HG02571 (cell line): ENCODE measurements at regions not wholly inside any gene's neighbourhood (a gene's known extent, or its start where the extent isn't known, plus 50 kb on each side); places are given as distances from the start of the nearest gene placed in this dataset.
"Not testable (repeated sequence)": the region's sequence is repeated elsewhere in the genome, so short reads cannot be mapped to it uniquely, and the experiment has no call there.

ENCODE experiments used
- ATAC-seq: cut with Tn5 transposase; IDR thresholded peaks from one replicate; pipeline ENCODE4 v1.9.1; 2021; ENCODE audit warnings: mild to moderate bottlenecking, moderate library complexity; ENCODE audit not compliant: unreplicated experiment

- no peak for ATAC-seq
Measured at GRCh38 chr4:66486068-66486467, 815.8 kb upstream of the EPHA5 start.

- no peak for ATAC-seq
Measured at GRCh38 chr4:66482186-66482585, 811.9 kb upstream of the EPHA5 start.

GRCh38 chr4:66475596-66475995 lies 805.3 kb upstream of the EPHA5 start:
- no peak for ATAC-seq

GRCh38 chr4:66465111-66465510 lies 794.8 kb upstream of the EPHA5 start:
- no peak for ATAC-seq

GRCh38 chr4:66462890-66463289 lies 792.6 kb upstream of the EPHA5 start:
- ATAC-seq: not testable (repeated sequence)

GRCh38 chr4:66451741-66452140 lies 781.5 kb upstream of the EPHA5 start:
- no peak for ATAC-seq

GRCh38 chr4:66443008-66443407 lies 772.7 kb upstream of the EPHA5 start:
- no peak for ATAC-seq

GRCh38 chr4:66439508-66439907 lies 769.2 kb upstream of the EPHA5 start:
- ATAC-seq: no peak

GRCh38 chr4:66433706-66434105 lies 763.4 kb upstream of the EPHA5 start:
- no peak for ATAC-seq

- no peak for ATAC-seq
Measured at GRCh38 chr4:66430856-66431255, 760.6 kb upstream of the EPHA5 start.

- no peak for ATAC-seq
Measured at GRCh38 chr4:66429276-66429675, 759.0 kb upstream of the EPHA5 start.

GRCh38 chr4:66416425-66416824 lies 746.1 kb upstream of the EPHA5 start:
- no peak for ATAC-seq

GRCh38 chr4:66404141-66404540 lies 733.9 kb upstream of the EPHA5 start:
- no peak for ATAC-seq

GRCh38 chr4:66376921-66377320 lies 706.6 kb upstream of the EPHA5 start:
- ATAC-seq: no peak

- ATAC-seq: no peak
Measured at GRCh38 chr4:66376396-66376795, 706.1 kb upstream of the EPHA5 start.

- ATAC-seq: no peak
Measured at GRCh38 chr4:66373268-66373667, 703.0 kb upstream of the EPHA5 start.

- ATAC-seq: no peak
Measured at GRCh38 chr4:66372706-66373105, 702.4 kb upstream of the EPHA5 start.

- ATAC-seq: no peak
Measured at GRCh38 chr4:66367043-66367660, 696.9 kb upstream of the EPHA5 start.

GRCh38 chr4:66360395-66360794 lies 690.1 kb upstream of the EPHA5 start:
- not testable (repeated sequence) for ATAC-seq

GRCh38 chr4:66357316-66357715 lies 687.0 kb upstream of the EPHA5 start:
- no peak for ATAC-seq

- ATAC-seq: no peak
Measured at GRCh38 chr4:66355328-66355727, 685.0 kb upstream of the EPHA5 start.

GRCh38 chr4:66351761-66352160 lies 681.5 kb upstream of the EPHA5 start:
- no peak for ATAC-seq

GRCh38 chr4:66340286-66340893 lies 670.1 kb upstream of the EPHA5 start:
- no peak for ATAC-seq
